ENCODE measurements at regions not wholly inside any gene's neighbourhood (a gene's known extent, or its start where the extent isn't known, plus 50 kb on each side); places are given as distances from the start of the nearest gene placed in this dataset.

DNA sequence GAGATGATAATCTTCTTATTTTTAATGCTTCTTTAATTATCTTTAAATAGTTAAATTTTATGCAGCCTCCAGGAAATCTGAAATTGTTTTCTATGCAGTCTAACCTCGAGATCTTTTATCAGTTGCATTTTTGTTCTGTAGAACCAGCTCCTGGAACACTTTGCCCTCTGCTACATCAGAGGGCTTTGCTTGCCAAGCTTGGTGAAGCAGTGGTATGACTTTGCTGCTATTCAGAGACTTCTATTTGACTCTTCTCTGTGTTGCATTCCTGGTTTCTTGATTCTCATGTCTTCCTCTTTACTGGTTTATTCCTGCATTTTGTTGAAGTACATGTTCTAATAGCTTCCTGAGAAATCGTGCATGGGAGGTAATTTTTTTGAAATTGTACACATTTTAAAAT lies 163.7 kb upstream of the TMEM229A start:
- intact Hi-C loops (cut with micrococcal nuclease): no loop called here
- H3K4me3 Mint-ChIP-seq (ENCODE audit: unreplicated experiment): no peak overlapping the region
- H3K27ac Mint-ChIP-seq (ENCODE audit: low read depth, unreplicated experiment): no peak overlapping the region
- DNase-seq (ENCODE audit: unreplicated experiment): no peak
- no peaks in the 10 kb centered on the region for H3K27me3 Mint-ChIP-seq (ENCODE audit: insufficient read depth, unreplicated experiment)
- TF ChIP-seq, protein P1, sequence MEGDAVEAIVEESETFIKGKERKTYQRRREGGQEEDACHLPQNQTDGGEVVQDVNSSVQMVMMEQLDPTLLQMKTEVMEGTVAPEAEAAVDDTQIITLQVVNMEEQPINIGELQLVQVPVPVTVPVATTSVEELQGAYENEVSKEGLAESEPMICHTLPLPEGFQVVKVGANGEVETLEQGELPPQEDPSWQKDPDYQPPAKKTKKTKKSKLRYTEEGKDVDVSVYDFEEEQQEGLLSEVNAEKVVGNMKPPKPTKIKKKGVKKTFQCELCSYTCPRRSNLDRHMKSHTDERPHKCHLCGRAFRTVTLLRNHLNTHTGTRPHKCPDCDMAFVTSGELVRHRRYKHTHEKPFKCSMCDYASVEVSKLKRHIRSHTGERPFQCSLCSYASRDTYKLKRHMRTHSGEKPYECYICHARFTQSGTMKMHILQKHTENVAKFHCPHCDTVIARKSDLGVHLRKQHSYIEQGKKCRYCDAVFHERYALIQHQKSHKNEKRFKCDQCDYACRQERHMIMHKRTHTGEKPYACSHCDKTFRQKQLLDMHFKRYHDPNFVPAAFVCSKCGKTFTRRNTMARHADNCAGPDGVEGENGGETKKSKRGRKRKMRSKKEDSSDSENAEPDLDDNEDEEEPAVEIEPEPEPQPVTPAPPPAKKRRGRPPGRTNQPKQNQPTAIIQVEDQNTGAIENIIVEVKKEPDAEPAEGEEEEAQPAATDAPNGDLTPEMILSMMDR (IDR thresholded peaks at IDR 0.05; ENCODE audit: unreplicated experiment): no peak
- peaks cover 6% of the 10 kb centered on the region for H3K9me3 Mint-ChIP-seq (ENCODE audit: unreplicated experiment)
- ChIA-PET POLR2A (no interaction called here), CTCF (interaction anchor here (0.6 kb wide), 2 partner anchors 15 to 26 kb away, joined by 3 read pairs; no protein-coding TSS in a partner anchor)
- H3K36me3 Mint-ChIP-seq (ENCODE audit: insufficient read depth, unreplicated experiment): no peaks in the 10 kb centered on the region
- peaks cover 4% of the 10 kb centered on the region for H3K4me1 Mint-ChIP-seq (ENCODE audit: insufficient read depth, unreplicated experiment)
- no TSS peak for BruUV-seq (replicated peaks)

DNA sequence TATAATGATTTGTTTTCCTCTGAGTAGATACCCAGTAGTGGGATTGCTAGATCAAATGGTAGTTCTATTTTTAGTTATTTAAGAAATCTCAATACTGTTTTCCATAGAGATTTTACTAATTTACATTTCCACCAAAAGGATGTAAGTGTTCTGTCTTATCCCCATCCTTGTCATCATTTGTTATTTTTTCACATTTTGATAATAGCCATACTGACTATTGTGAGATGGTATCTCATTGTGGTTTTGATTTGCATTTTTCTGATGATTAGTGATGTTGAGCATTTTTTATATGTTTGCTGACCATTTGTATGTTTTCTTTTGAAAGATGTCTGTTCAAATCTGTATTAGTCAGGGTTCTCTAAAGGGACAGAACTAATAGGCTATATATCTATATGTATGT lies 160.0 kb upstream of the TMEM229A start:
- H3K36me3 Mint-ChIP-seq (ENCODE audit: insufficient read depth, unreplicated experiment): no peaks in the 10 kb centered on the region
- no peak overlapping the region for H3K27ac Mint-ChIP-seq (ENCODE audit: low read depth, unreplicated experiment)
- intact Hi-C loops (cut with micrococcal nuclease): no loop called here
- no TSS peak for BruUV-seq (replicated peaks)
- H3K9me3 Mint-ChIP-seq (ENCODE audit: unreplicated experiment): no peaks in the 10 kb centered on the region
- TF ChIP-seq, protein P1 (IDR thresholded peaks at IDR 0.05; ENCODE audit: unreplicated experiment): no peak
- H3K27me3 Mint-ChIP-seq (ENCODE audit: insufficient read depth, unreplicated experiment): no peaks in the 10 kb centered on the region
- H3K4me3 Mint-ChIP-seq (ENCODE audit: unreplicated experiment): no peak overlapping the region
- ChIA-PET CTCF (no interaction called here), POLR2A (no interaction called here)
- H3K4me1 Mint-ChIP-seq (ENCODE audit: insufficient read depth, unreplicated experiment): no peaks in the 10 kb centered on the region
- DNase-seq (ENCODE audit: unreplicated experiment): no peak

DNA sequence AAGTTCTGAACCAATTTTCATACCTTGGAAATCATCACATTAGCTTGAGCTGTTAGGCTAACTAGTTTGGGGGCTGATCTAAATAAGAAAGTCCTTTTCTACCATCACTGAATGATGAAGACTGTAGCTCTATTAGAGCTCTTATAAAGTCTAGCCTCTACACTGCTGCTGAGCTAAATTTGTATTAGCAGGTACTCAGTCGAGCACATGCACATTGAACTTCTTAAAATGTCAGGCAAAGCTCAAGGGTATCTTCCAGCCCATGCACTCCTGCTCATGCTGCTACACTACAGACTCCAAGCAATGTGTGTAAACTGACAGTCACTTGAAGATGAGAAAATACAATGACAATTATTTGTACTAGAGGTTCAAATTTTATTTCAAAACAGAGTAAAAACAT lies 158.8 kb upstream of the TMEM229A start:
- H3K27me3 Mint-ChIP-seq (ENCODE audit: insufficient read depth, unreplicated experiment): no peaks in the 10 kb centered on the region
- BruUV-seq (replicated peaks): no TSS peak
- TF ChIP-seq, protein P1 (IDR thresholded peaks at IDR 0.05; ENCODE audit: unreplicated experiment): no peak
- H3K4me1 Mint-ChIP-seq (ENCODE audit: insufficient read depth, unreplicated experiment): no peaks in the 10 kb centered on the region
- no peaks in the 10 kb centered on the region for H3K9me3 Mint-ChIP-seq (ENCODE audit: unreplicated experiment)
- H3K4me3 Mint-ChIP-seq (ENCODE audit: unreplicated experiment): no peak overlapping the region
- H3K27ac Mint-ChIP-seq (ENCODE audit: low read depth, unreplicated experiment): no peak overlapping the region
- no peak for DNase-seq (ENCODE audit: unreplicated experiment)
- intact Hi-C loops (cut with micrococcal nuclease): no loop called here
- CTCF ChIA-PET: interaction anchor here (0.9 to 1.1 kb wide), 3 partner anchors 21 to 593 kb away, joined by 3 to 4 read pairs (median 3); no protein-coding TSS in a partner anchor
- no peaks in the 10 kb centered on the region for H3K36me3 Mint-ChIP-seq (ENCODE audit: insufficient read depth, unreplicated experiment)
- POLR2A ChIA-PET: no interaction called here

DNA sequence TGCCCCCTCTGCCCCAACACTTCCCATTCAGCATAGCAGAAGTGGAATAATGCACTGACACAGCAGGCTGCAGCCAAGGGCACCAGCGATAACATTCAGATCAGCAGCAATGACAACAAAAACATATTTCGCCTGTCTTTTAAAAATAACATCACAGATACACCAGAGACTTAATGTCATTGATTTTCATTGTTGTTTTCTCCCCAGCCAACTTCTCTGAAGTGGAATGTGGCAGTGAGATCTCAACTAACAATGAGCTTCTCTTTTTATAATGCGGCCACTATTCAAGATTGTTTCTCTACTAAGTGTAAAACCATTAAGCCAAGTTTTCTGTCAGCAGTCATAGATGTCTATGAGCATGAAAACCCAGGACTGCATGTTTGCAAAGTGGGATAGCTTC lies 158.2 kb upstream of the TMEM229A start:
- Mint-ChIP-seq H3K27me3 (ENCODE audit: insufficient read depth, unreplicated experiment) (no peaks in the 10 kb centered on the region), H3K4me3 (ENCODE audit: unreplicated experiment) (no peak overlapping the region), H3K4me1 (ENCODE audit: insufficient read depth, unreplicated experiment) (no peaks in the 10 kb centered on the region), H3K27ac (ENCODE audit: low read depth, unreplicated experiment) (no peak overlapping the region), H3K36me3 (ENCODE audit: insufficient read depth, unreplicated experiment) (no peaks in the 10 kb centered on the region), H3K9me3 (ENCODE audit: unreplicated experiment) (no peaks in the 10 kb centered on the region)
- ChIA-PET CTCF (interaction anchor here (1.1 kb wide), 1 partner anchor 594 kb away, joined by 3 read pairs; no protein-coding TSS in a partner anchor), POLR2A (no interaction called here)
- no TSS peak for BruUV-seq (replicated peaks)
- intact Hi-C loops (cut with micrococcal nuclease): no loop called here
- no peak for DNase-seq (ENCODE audit: unreplicated experiment)
- TF ChIP-seq, protein P1 (IDR thresholded peaks at IDR 0.05; ENCODE audit: unreplicated experiment): no peak

All from MCF 10A (cell line).